ENCODE measurements at regions not wholly inside any gene's neighbourhood (a gene's known extent, or its start where the extent isn't known, plus 50 kb on each side); places are given as distances from the start of the nearest gene placed in this dataset.
"Not testable (repeated sequence)": the region's sequence is repeated elsewhere in the genome, so short reads cannot be mapped to it uniquely, and the experiment has no call there.

GRCh38 chr1:245016700-245017099 is 138.1 kb upstream of the KIF26B start:
- H3K9me3 Mint-ChIP-seq (ENCODE audit: low read depth): no peaks in the 10 kb centered on the region
- ChIA-PET CTCF (interaction anchor here (0.8 to 1.4 kb wide), 4 partner anchors 15 to 105 kb away, joined by 3 to 6 read pairs (median 3); no protein-coding TSS in a partner anchor), POLR2A (no interaction called here)
- no peaks in the 10 kb centered on the region for H3K27me3 Mint-ChIP-seq
- DNase-seq (no peak), ATAC-seq (no peak)
- H3K36me3 Mint-ChIP-seq (ENCODE audit: low read depth): no peaks in the 10 kb centered on the region
- H3K4me1 Mint-ChIP-seq: peaks cover 13% of the 10 kb centered on the region
- no peak overlapping the region for H3K4me3 Mint-ChIP-seq
- intact Hi-C loops (cut with DNase I, micrococcal nuclease): no loop called here
- no peak overlapping the region for H3K27ac Mint-ChIP-seq

- Mint-ChIP-seq H3K27ac (no peak overlapping the region), H3K36me3 (ENCODE audit: low read depth) (no peaks in the 10 kb centered on the region), H3K4me3 (no peak overlapping the region), H3K9me3 (ENCODE audit: low read depth) (no peaks in the 10 kb centered on the region), H3K4me1 (peaks cover 13% of the 10 kb centered on the region), H3K27me3 (no peaks in the 10 kb centered on the region)
- ChIA-PET POLR2A (no interaction called here), CTCF (no interaction called here)
- intact Hi-C loops (cut with DNase I, micrococcal nuclease): no loop called here
- no peak for ATAC-seq
- DNase-seq: no peak
Observed at GRCh38 chr1:245015031-245015430, 139.8 kb upstream of the KIF26B start.

- ChIA-PET POLR2A (no interaction called here), CTCF (no interaction called here)
- Mint-ChIP-seq H3K4me1 (peaks cover 13% of the 10 kb centered on the region), H3K27ac (no peak overlapping the region), H3K27me3 (no peaks in the 10 kb centered on the region), H3K9me3 (ENCODE audit: low read depth) (no peaks in the 10 kb centered on the region), H3K4me3 (no peak overlapping the region), H3K36me3 (ENCODE audit: low read depth) (no peaks in the 10 kb centered on the region)
- DNase-seq (no peak), ATAC-seq (no peak)
- intact Hi-C loops (cut with DNase I, micrococcal nuclease): no loop called here
Observed at GRCh38 chr1:245014247-245015029, 140.3 kb upstream of the KIF26B start.

GRCh38 chr1:245010018-245010614 is 144.7 kb upstream of the KIF26B start:
- POLR2A ChIA-PET: no interaction called here
- no peaks in the 10 kb centered on the region for H3K4me1 Mint-ChIP-seq
- H3K27ac Mint-ChIP-seq: no peak overlapping the region
- H3K9me3 Mint-ChIP-seq (ENCODE audit: low read depth): no peaks in the 10 kb centered on the region
- no peak overlapping the region for H3K4me3 Mint-ChIP-seq
- ATAC-seq (no peak), DNase-seq (no peak)
- CTCF ChIA-PET: interaction anchor here (1.1 kb wide), 1 partner anchor 24 kb away, joined by 3 read pairs; no protein-coding TSS in a partner anchor
- intact Hi-C loops (cut with DNase I, micrococcal nuclease): no loop called here
- H3K36me3 Mint-ChIP-seq (ENCODE audit: low read depth): no peaks in the 10 kb centered on the region
- no peaks in the 10 kb centered on the region for H3K27me3 Mint-ChIP-seq

GRCh38 chr1:245008761-245009160 is 144.4 kb upstream of the HNRNPU start:
- no peaks in the 10 kb centered on the region for H3K4me1 Mint-ChIP-seq
- H3K36me3 Mint-ChIP-seq (ENCODE audit: low read depth): no peaks in the 10 kb centered on the region
- no peak for DNase-seq
- ChIA-PET CTCF (interaction anchor here (0.7 to 1.7 kb wide), 4 partner anchors 15 to 34 kb away, joined by 3 to 5 read pairs (median 4); no protein-coding TSS in a partner anchor), POLR2A (no interaction called here)
- no peak overlapping the region for H3K27ac Mint-ChIP-seq
- no peak for ATAC-seq
- no peaks in the 10 kb centered on the region for H3K27me3 Mint-ChIP-seq
- no peak overlapping the region for H3K4me3 Mint-ChIP-seq
- intact Hi-C loops (cut with DNase I, micrococcal nuclease): no loop called here
- no peaks in the 10 kb centered on the region for H3K9me3 Mint-ChIP-seq (ENCODE audit: low read depth)

- Mint-ChIP-seq H3K36me3 (ENCODE audit: low read depth) (no peaks in the 10 kb centered on the region), H3K27ac (no peak overlapping the region), H3K9me3 (ENCODE audit: low read depth) (no peaks in the 10 kb centered on the region), H3K4me1 (no peaks in the 10 kb centered on the region), H3K4me3 (no peak overlapping the region), H3K27me3 (no peaks in the 10 kb centered on the region)
- ATAC-seq (no peak), DNase-seq (no peak)
- intact Hi-C loops (cut with DNase I, micrococcal nuclease): no loop called here
- CTCF ChIA-PET: interaction anchor here (0.6 to 1.7 kb wide), 4 partner anchors 25 to 70 kb away, joined by 3 to 5 read pairs (median 4); no protein-coding TSS in a partner anchor
- POLR2A ChIA-PET: no interaction called here
Observed at GRCh38 chr1:245007852-245008251, 143.5 kb upstream of the HNRNPU start.

GRCh38 chr1:245003246-245003645 is 138.9 kb upstream of the HNRNPU start:
- no peaks in the 10 kb centered on the region for H3K36me3 Mint-ChIP-seq (ENCODE audit: low read depth)
- DNase-seq: no peak
- no peak overlapping the region for H3K4me3 Mint-ChIP-seq
- intact Hi-C loops (cut with DNase I, micrococcal nuclease): no loop called here
- H3K9me3 Mint-ChIP-seq (ENCODE audit: low read depth): no peaks in the 10 kb centered on the region
- CTCF ChIA-PET: interaction anchor here (1.4 kb wide), 1 partner anchor 39 kb away, joined by 4 read pairs; no protein-coding TSS in a partner anchor
- no peak overlapping the region for H3K27ac Mint-ChIP-seq
- H3K4me1 Mint-ChIP-seq: no peaks in the 10 kb centered on the region
- POLR2A ChIA-PET: no interaction called here
- no peak for ATAC-seq
- H3K27me3 Mint-ChIP-seq: no peaks in the 10 kb centered on the region

- Mint-ChIP-seq H3K27ac (no peak overlapping the region), H3K9me3 (ENCODE audit: low read depth) (no peaks in the 10 kb centered on the region), H3K36me3 (ENCODE audit: low read depth) (peaks cover 2% of the 10 kb centered on the region), H3K4me1 (no peaks in the 10 kb centered on the region), H3K4me3 (no peak overlapping the region), H3K27me3 (no peaks in the 10 kb centered on the region)
- ChIA-PET CTCF (interaction anchor here (1.7 kb wide), 1 partner anchor 16 kb away, joined by 3 read pairs; no protein-coding TSS in a partner anchor), POLR2A (no interaction called here)
- ATAC-seq: no peak
- intact Hi-C loops (cut with DNase I, micrococcal nuclease): no loop called here
- no peak for DNase-seq
Observed at GRCh38 chr1:245001252-245001651, 136.9 kb upstream of the HNRNPU start.

GRCh38 chr1:245000872-245001188 is 136.5 kb upstream of the HNRNPU start:
- intact Hi-C loops (cut with DNase I, micrococcal nuclease): no loop called here
- Mint-ChIP-seq H3K36me3 (ENCODE audit: low read depth) (peaks cover 2% of the 10 kb centered on the region), H3K27ac (no peak overlapping the region), H3K4me3 (no peak overlapping the region), H3K27me3 (no peaks in the 10 kb centered on the region), H3K9me3 (ENCODE audit: low read depth) (no peaks in the 10 kb centered on the region), H3K4me1 (no peaks in the 10 kb centered on the region)
- no peak for DNase-seq
- POLR2A ChIA-PET: no interaction called here
- no peak for ATAC-seq
- CTCF ChIA-PET: no interaction called here

- intact Hi-C loops (cut with DNase I, micrococcal nuclease); H3K4me3 Mint-ChIP-seq; H3K27ac Mint-ChIP-seq; H3K9me3 Mint-ChIP-seq (ENCODE audit: low read depth); H3K4me1 Mint-ChIP-seq; H3K36me3 Mint-ChIP-seq (ENCODE audit: low read depth); ATAC-seq; DNase-seq; H3K27me3 Mint-ChIP-seq; POLR2A ChIA-PET: not testable (repeated sequence)
- CTCF ChIA-PET: interaction anchor here (0.6 kb wide), 2 partner anchors 43 to 63 kb away, joined by 3 read pairs; no protein-coding TSS in a partner anchor
Observed at GRCh38 chr1:244999644-245000043, 135.3 kb upstream of the HNRNPU start.

GRCh38 chr1:244998717-244999346 is 134.5 kb upstream of the HNRNPU start:
- H3K4me3 Mint-ChIP-seq: no peak overlapping the region

More at GRCh38 chr1:244998717-244999346, 134.5 kb upstream of the HNRNPU start:
- ATAC-seq (no peak), DNase-seq (no peak)
- ChIA-PET CTCF (interaction anchor here (0.6 kb wide), 2 partner anchors 44 to 62 kb away, joined by 3 read pairs; no protein-coding TSS in a partner anchor), POLR2A (no interaction called here)
- intact Hi-C loops (cut with DNase I, micrococcal nuclease): no loop called here
- no peaks in the 10 kb centered on the region for H3K4me1 Mint-ChIP-seq
- H3K27me3 Mint-ChIP-seq: no peaks in the 10 kb centered on the region
- H3K36me3 Mint-ChIP-seq (ENCODE audit: low read depth): peaks cover 2% of the 10 kb centered on the region
- H3K9me3 Mint-ChIP-seq (ENCODE audit: low read depth): no peaks in the 10 kb centered on the region
- H3K27ac Mint-ChIP-seq: no peak overlapping the region

Measured in activated CD4-positive, alpha-beta T cell treated with anti-CD3 and anti-CD28 coated beads for 36 hours (primary cell).